Motor neuron (in vitro differentiated cells): ENCODE measurements at regions not wholly inside any gene's neighbourhood (a gene's known extent, or its start where the extent isn't known, plus 50 kb on each side); places are given as distances from the start of the nearest gene placed in this dataset.

Source experiments
- ATAC-seq, 8 experiments: fragments of 200-7000 bp; cut with Tn5 transposase; replicated peaks in 6 of 8; 2 replicates each; pipeline ENCODE4 v1.8.0; 2021; ENCODE audit warnings: mild to moderate bottlenecking in 8 of 8, moderate library complexity in 8 of 8
- H3K27ac ChIP-seq, 2 donors: fragments of 250-450 bp; sonication (Bioruptor Pico); 2 replicates each; pipeline ENCODE4 v1.9.0; 2021; ENCODE audit warnings: antibody characterized with exemption in 2 of 2, mild to moderate bottlenecking in 2 of 2, moderate library complexity in 1 of 2
- H3K4me1 ChIP-seq, 2 donors: fragments of 250-450 bp; sonication (Bioruptor Pico); replicated peaks in 1 of 2; 2 replicates each; pipeline ENCODE4 v1.6.1; 2021; ENCODE audit warnings: antibody characterized with exemption in 2 of 2, mild to moderate bottlenecking in 2 of 2, moderate library complexity in 1 of 2
- H3K4me3 ChIP-seq, 5 donors: fragments of 250-450 bp; sonication (Bioruptor Pico); 2 replicates each; pipeline ENCODE4 v1.9.0; 2021; ENCODE audit warnings: antibody characterized with exemption in 5 of 5, mild to moderate bottlenecking in 5 of 5, moderate library complexity in 4 of 5
- WGBS, 10 experiments: fragments of 450-650 bp; shearing (Covaris generic); methylation state at CpG; one replicate each; pipeline ENCODE4 v1.0.0; 2022; 5-methylcytosine and 5-hydroxymethylcytosine counted together
- in situ Hi-C, 9 experiments: fragments of 400-800 bp; cut with MboI; loops; one replicate each; pipeline ENCODE4 v1.15.0; 2021; ENCODE audit warnings: low sequenced_read_pairs in 9 of 9, low pct_unique_long_range_greater_than_20kb in 2 of 9; ENCODE audit not compliant: unreplicated experiment in 9 of 9

- ATAC-seq, result peak in 3 of 8 experiments; percentile 33 to 60 (median 45)
Measured at GRCh38 chr18:28961669-28962228, 784.8 kb upstream of the CDH2 start.

GRCh38 chr18:28960146-28960545 lies 783.2 kb upstream of the CDH2 start:
- no peak for ATAC-seq
- WGBS, 10 experiments, result 55 to 97% (median 71%) methylated on average over 1 to 2 of the region's 2 CpGs; no CpG with 5 or more reads in 1 of the 10 experiments
- no peak overlapping the region for H3K4me3 ChIP-seq
- H3K4me1 ChIP-seq, result peaks cover 0 to 6% of the 10 kb centered on the region in 2 donors
- H3K27ac ChIP-seq, result no peak overlapping the region
- in situ Hi-C loops, result no loop called here

More at GRCh38 chr18:28961669-28962228, 784.8 kb upstream of the CDH2 start:
- peaks cover 0 to 6% of the 10 kb centered on the region in 2 donors for H3K4me1 ChIP-seq
- H3K4me3 ChIP-seq, result no peak overlapping the region
- in situ Hi-C loops, result no loop called here
- no peak overlapping the region for H3K27ac ChIP-seq
- 53 to 95% (median 78%) methylated on average over 2 to 8 of the region's 8 CpGs; no CpG with 5 or more reads in 1 of the 10 experiments for WGBS, 10 experiments

GRCh38 chr18:28952339-28952738 lies 775.4 kb upstream of the CDH2 start:
- no peak overlapping the region for H3K4me3 ChIP-seq
- H3K27ac ChIP-seq, result no peak overlapping the region
- no peaks in the 10 kb centered on the region for H3K4me1 ChIP-seq
- in situ Hi-C loops, result no loop called here
- no peak for ATAC-seq

- Histone ChIP-seq H3K27ac (no peak overlapping the region), H3K4me1 (no peaks in the 10 kb centered on the region), H3K4me3 (no peak overlapping the region)
- no peak for ATAC-seq
- WGBS, 10 experiments, result 43 to 100% (median 57%) methylated on average over 1 of the region's 1 CpG; no CpG with 5 or more reads in 5 of the 10 experiments
- in situ Hi-C loops, result no loop called here
Measured at GRCh38 chr18:28947900-28948299, 771.0 kb upstream of the CDH2 start.

- in situ Hi-C loops, result no loop called here
- no peaks in the 10 kb centered on the region for H3K4me1 ChIP-seq
- H3K27ac ChIP-seq, result no peak overlapping the region
- H3K4me3 ChIP-seq, result no peak overlapping the region
- no peak for ATAC-seq
- 8 to 100% (median 80%) methylated on average over 1 of the region's 1 CpG; no CpG with 5 or more reads in 3 of the 10 experiments for WGBS, 10 experiments
Measured at GRCh38 chr18:28946471-28946870, 769.5 kb upstream of the CDH2 start.

GRCh38 chr18:28922936-28923335 lies 746.0 kb upstream of the CDH2 start:
- H3K27ac ChIP-seq, result no peak overlapping the region
- no peak overlapping the region for H3K4me3 ChIP-seq
- ATAC-seq, result no peak
- 30 to 100% (median 100%) methylated on average over 1 to 2 of the region's 2 CpGs; no CpG with 5 or more reads in 3 of the 10 experiments for WGBS, 10 experiments
- in situ Hi-C loops, result no loop called here
- H3K4me1 ChIP-seq, result peaks cover 0 to 3% of the 10 kb centered on the region in 2 donors

- Histone ChIP-seq H3K4me1 (peaks cover 0 to under 1% of the 10 kb centered on the region in 2 donors), H3K4me3 (no peak overlapping the region), H3K27ac (no peak overlapping the region)
- no peak for ATAC-seq
- in situ Hi-C loops, result no loop called here
Measured at GRCh38 chr18:28916456-28916855, 739.5 kb upstream of the CDH2 start.

- no peak for ATAC-seq
- in situ Hi-C loops, result no loop called here
- Histone ChIP-seq H3K27ac (no peak overlapping the region), H3K4me3 (no peak overlapping the region), H3K4me1 (peaks cover 0 to 6% of the 10 kb centered on the region in 2 donors)
- WGBS, 10 experiments, result 0 to 88% (median 46%) methylated on average over 1 of the region's 1 CpG; no CpG with 5 or more reads in 4 of the 10 experiments
Measured at GRCh38 chr18:28905509-28905908, 728.6 kb upstream of the CDH2 start.

- Histone ChIP-seq H3K4me3 (no peak overlapping the region), H3K27ac (no peak overlapping the region), H3K4me1 (peaks cover 0 to 6% of the 10 kb centered on the region in 2 donors)
- no peak for ATAC-seq
- in situ Hi-C loops, result no loop called here
- WGBS, 10 experiments, result 28 to 86% (median 58%) methylated on average over 1 of the region's 1 CpG; no CpG with 5 or more reads in 4 of the 10 experiments
Measured at GRCh38 chr18:28904789-28905364, 727.9 kb upstream of the CDH2 start.

- in situ Hi-C loops, result no loop called here
- WGBS, 10 experiments, result 0 to 100% (median 44%) methylated on average over 1 of the region's 1 CpG; no CpG with 5 or more reads in 2 of the 10 experiments
Measured at GRCh38 chr18:28903306-28903705, 726.4 kb upstream of the CDH2 start.

GRCh38 chr18:28890791-28891190 lies 713.9 kb upstream of the CDH2 start:
- 24 to 93% (median 65%) methylated on average over 2 to 3 of the region's 3 CpGs; no CpG with 5 or more reads in 3 of the 10 experiments for WGBS, 10 experiments
- in situ Hi-C loops, result no loop called here
- ATAC-seq, result no peak
- Histone ChIP-seq H3K27ac (no peak overlapping the region), H3K4me3 (no peak overlapping the region), H3K4me1 (no peaks in the 10 kb centered on the region)

More at GRCh38 chr18:28903306-28903705, 726.4 kb upstream of the CDH2 start:
- Histone ChIP-seq H3K4me3 (no peak overlapping the region), H3K27ac (no peak overlapping the region), H3K4me1 (no peaks in the 10 kb centered on the region)
- no peak for ATAC-seq

GRCh38 chr18:28884304-28884703 lies 707.4 kb upstream of the CDH2 start:
- Histone ChIP-seq H3K27ac (no peak overlapping the region), H3K4me3 (no peak overlapping the region), H3K4me1 (no peaks in the 10 kb centered on the region)
- in situ Hi-C loops, result no loop called here
- WGBS, 10 experiments, result 80 to 92% methylated on average over 1 of the region's 1 CpG; no CpG with 5 or more reads in 8 of the 10 experiments
- no peak for ATAC-seq

GRCh38 chr18:28880856-28881255 lies 703.9 kb upstream of the CDH2 start:
- ATAC-seq, result no peak
- 3 to 100% (median 89%) methylated on average over 1 to 4 of the region's 4 CpGs for WGBS, 10 experiments
- Histone ChIP-seq H3K27ac (no peak overlapping the region), H3K4me3 (no peak overlapping the region), H3K4me1 (no peaks in the 10 kb centered on the region)
- in situ Hi-C loops, result no loop called here

- whole genome bisulfite sequencing, 10 experiments, result 0 to 58% (median 42%) methylated on average over 1 of the region's 1 CpG; no CpG with 5 or more reads in 2 of the 10 experiments
- in situ Hi-C loops, result no loop called here
- no peak for ATAC-seq
- no peak overlapping the region for H3K27ac ChIP-seq
- no peaks in the 10 kb centered on the region for H3K4me1 ChIP-seq
- no peak overlapping the region for H3K4me3 ChIP-seq
Measured at GRCh38 chr18:28875059-28875458, 698.1 kb upstream of the CDH2 start.
